ENCODE measurements at regions not wholly inside any gene's neighbourhood (a gene's known extent, or its start where the extent isn't known, plus 50 kb on each side); places are given as distances from the start of the nearest gene placed in this dataset.

DNA sequence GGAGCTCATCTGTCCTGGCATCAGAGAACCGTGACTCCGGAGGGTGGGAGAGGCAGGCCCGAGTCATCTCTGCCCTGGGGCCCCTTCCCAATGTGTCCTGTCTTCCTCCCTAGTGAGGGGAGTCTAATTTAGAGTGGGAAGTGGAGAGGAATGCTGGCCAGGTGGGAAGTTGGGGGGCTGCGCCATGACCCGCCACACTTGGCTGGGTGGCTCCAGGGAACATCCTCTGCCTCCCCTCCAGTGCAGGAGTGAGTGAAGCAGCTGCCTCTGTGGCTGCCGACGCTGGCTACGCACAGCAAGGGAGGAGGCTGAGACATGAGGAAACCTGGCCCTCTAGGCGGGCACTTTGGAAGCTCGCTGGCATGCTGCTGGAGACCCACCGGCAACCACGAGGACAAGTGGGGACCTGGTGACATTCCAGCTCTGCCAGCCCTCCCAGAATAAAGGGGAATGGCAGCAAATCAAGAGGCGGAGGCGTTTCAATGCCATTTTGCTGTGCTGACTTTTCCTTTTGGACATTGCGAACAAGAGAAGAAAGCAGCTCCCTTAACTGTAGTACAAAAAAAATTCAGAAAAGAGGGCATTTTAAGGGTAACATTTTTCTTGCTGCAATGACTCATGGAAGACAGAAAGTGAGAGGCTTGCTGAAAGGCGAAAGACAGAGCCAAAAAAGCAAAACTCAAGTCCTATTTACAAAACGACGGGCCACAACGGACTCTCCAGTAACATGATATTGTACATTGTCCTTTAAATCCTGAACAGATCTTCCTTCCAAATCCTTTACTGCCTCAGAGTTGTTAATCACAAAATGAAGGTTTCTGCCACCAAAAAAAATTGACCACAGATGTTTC lies 121.2 kb upstream of the PITRM1 start:
- ChIA-PET POLR2A (no interaction called here), CTCF (no interaction called here)
- DNase-seq (ENCODE audit: low read depth, low spot score) = no peak
- TF ChIP-seq, protein P1, sequence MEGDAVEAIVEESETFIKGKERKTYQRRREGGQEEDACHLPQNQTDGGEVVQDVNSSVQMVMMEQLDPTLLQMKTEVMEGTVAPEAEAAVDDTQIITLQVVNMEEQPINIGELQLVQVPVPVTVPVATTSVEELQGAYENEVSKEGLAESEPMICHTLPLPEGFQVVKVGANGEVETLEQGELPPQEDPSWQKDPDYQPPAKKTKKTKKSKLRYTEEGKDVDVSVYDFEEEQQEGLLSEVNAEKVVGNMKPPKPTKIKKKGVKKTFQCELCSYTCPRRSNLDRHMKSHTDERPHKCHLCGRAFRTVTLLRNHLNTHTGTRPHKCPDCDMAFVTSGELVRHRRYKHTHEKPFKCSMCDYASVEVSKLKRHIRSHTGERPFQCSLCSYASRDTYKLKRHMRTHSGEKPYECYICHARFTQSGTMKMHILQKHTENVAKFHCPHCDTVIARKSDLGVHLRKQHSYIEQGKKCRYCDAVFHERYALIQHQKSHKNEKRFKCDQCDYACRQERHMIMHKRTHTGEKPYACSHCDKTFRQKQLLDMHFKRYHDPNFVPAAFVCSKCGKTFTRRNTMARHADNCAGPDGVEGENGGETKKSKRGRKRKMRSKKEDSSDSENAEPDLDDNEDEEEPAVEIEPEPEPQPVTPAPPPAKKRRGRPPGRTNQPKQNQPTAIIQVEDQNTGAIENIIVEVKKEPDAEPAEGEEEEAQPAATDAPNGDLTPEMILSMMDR (IDR thresholded peaks at IDR 0.05; ENCODE audit: insufficient read depth, low read length, missing control alignments) = no peak
- H3K4me3 ChIP-seq (ENCODE audit: low read depth, low read length) = no peak overlapping the region

DNA sequence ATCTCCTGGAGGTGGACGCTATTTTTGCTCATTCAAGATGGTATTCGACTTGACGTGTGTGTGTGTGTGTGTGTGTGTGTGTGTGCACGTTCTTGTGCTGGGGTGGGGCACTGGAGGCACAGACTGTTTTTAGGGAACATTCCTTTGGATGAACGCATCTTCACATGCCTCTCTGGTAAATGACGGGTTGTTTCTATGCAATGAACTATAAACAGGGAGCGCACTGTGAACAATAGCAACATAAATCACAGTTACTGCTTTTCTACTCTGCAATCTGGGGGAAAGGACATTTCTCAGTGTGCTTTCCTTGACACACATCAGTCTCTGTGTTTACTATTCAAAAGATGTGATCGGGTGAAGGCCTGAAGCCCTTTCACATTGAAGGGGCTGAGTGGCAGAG lies 120.1 kb upstream of the PITRM1 start:
- ChIA-PET POLR2A (no interaction called here), CTCF (no interaction called here)
- no peak overlapping the region for H3K4me3 ChIP-seq (ENCODE audit: low read depth, low read length)
- TF ChIP-seq, protein P1 (IDR thresholded peaks at IDR 0.05; ENCODE audit: insufficient read depth, low read length, missing control alignments) = no peak
- no peak for DNase-seq (ENCODE audit: low read depth, low spot score)

GRCh38 chr10:3290550-3290949 lies 118.0 kb upstream of the PITRM1 start:
- POLR2A ChIA-PET = no interaction called here
- no peak for DNase-seq (ENCODE audit: low read depth, low spot score)
- CTCF ChIA-PET = no interaction called here
- TF ChIP-seq, protein P1 (IDR thresholded peaks at IDR 0.05; ENCODE audit: insufficient read depth, low read length, missing control alignments) = no peak
- no peak overlapping the region for H3K4me3 ChIP-seq (ENCODE audit: low read depth, low read length)

DNA sequence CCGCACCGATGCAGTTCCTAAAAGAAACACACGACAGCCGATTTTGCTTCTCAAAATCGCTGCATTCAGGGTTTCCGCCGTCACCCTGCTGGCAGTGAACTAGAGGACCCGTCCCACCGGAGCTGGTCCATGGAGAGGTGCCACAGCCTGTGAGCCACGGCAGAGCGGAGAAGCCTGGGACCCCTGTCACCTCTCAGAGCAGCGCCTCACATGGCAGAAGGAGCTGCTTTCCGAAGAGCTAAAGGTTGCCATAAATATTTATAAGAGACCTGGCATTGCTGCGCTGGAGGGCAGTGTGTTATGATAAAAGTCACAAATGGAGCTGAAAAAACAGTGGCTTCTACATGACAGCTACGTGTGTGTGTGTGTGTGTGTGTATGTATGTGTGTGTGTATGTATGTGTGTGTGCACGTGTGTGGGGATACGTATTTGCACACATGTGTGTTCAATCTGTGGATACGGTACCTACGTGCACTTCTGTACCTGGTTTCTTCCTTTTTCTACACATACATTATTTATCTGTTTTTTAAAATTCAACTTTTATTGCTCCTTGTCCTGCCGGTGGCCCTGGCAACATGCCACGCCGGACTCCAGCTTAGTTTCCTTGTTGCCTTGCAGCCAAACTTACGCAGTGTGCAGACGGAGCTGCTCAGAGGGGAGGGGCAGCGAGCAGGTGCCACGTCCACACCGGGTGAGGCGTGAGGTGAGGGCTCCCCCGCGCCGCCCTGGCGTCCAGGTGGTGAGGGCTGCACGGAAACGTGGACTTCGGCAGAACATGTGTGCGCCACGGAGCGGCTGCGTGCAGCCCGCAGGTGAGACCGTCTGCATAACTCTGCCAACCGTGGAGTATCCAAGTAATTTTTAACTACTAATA lies 115.2 kb upstream of the PITRM1 start:
- TF ChIP-seq, protein P1 (IDR thresholded peaks at IDR 0.05; ENCODE audit: insufficient read depth, low read length, missing control alignments) = no peak
- POLR2A ChIA-PET = no interaction called here
- CTCF ChIA-PET = no interaction called here
- no peak overlapping the region for H3K4me3 ChIP-seq (ENCODE audit: low read depth, low read length)
- no peak for DNase-seq (ENCODE audit: low read depth, low spot score)

DNA sequence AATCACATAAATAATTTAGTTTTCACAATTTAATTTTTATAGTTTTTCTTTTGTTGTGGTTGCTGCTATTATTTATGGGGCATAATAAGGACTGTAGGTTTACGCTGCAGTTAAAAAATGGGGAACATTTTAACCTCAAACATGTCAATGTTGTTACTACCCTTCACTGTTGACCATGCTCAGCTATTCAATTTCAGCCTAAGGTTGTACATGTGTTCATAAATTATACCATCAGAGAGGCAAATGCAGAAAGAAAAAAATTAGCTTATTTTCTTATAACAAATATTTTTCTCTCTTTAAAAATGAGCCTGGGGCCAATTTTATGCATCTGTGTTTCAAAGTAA lies 110.1 kb upstream of the PITRM1 start:
- no peak for DNase-seq (ENCODE audit: low read depth, low spot score)
- TF ChIP-seq, protein P1 (IDR thresholded peaks at IDR 0.05; ENCODE audit: insufficient read depth, low read length, missing control alignments) = no peak
- ChIA-PET POLR2A (no interaction called here), CTCF (no interaction called here)
- H3K4me3 ChIP-seq (ENCODE audit: low read depth, low read length) = no peak overlapping the region

GRCh38 chr10:3281941-3282673 lies 109.5 kb upstream of the PITRM1 start:
- no peak overlapping the region for H3K4me3 ChIP-seq (ENCODE audit: low read depth, low read length)
- TF ChIP-seq, protein P1 (IDR thresholded peaks at IDR 0.05; ENCODE audit: insufficient read depth, low read length, missing control alignments) = no peak
- ChIA-PET POLR2A (no interaction called here), CTCF (interaction anchor here (1.3 kb wide), 1 partner anchor 10 kb away, joined by 3 read pairs; no protein-coding TSS in a partner anchor)
- no peak for DNase-seq (ENCODE audit: low read depth, low spot score)

All from AG04449 (cell line).